GM12878 (cell line): ENCODE measurements at regions not wholly inside any gene's neighbourhood (a gene's known extent, or its start where the extent isn't known, plus 50 kb on each side); places are given as distances from the start of the nearest gene placed in this dataset.

Source experiments
- ATAC-seq: fragments of 200-7000 bp; cut with Tn5 transposase; 3 replicates; pipeline ENCODE4 v1.9.1; 2020; ENCODE audit warnings: mild to moderate bottlenecking, moderate library complexity
- BruUV-seq: library from RNA; stranded (reverse); fragments of 400-500 nt; replicated peaks from 2 replicates; lab custom pipeline; 2021; lab: Mats Ljungman, UMichigan
- CTCF ChIA-PET: fragments of 300-600 bp; sonication (Branson Sonifier 250); formaldehyde crosslinking; extraction: SDS; loops from one replicate; lab custom pipeline; 2021; ENCODE audit warnings: inconsistent platforms; lab: Yijun Ruan, JAX
- POLR2A ChIA-PET: fragments of 350-600 bp; formaldehyde crosslinking; extraction: SDS; loops from one replicate; lab custom pipeline; 2021; ENCODE audit warnings: inconsistent platforms; lab: Charles Lee
- RAD21 ChIA-PET: fragments of 300-600 bp; sonication (Branson Sonifier 250); formaldehyde crosslinking; loops from one replicate; lab custom pipeline; 2023; ENCODE audit warnings: antibody characterized with exemption; ENCODE audit not compliant: unreplicated experiment; lab: Charles Lee
- SMC1A ChIA-PET: fragments of 300-600 bp; sonication (Branson Sonifier 250); formaldehyde crosslinking; loops from one replicate; lab custom pipeline; 2023; ENCODE audit not compliant: unreplicated experiment, uncharacterized antibody; lab: Charles Lee
- DNase-seq: peaks from one replicate; pipeline ENCODE4 v3.0.0-alpha.2; 2011; ENCODE audit warnings: low read depth, low spot score
- FAIRE-seq: peaks from 3 replicates; lab custom pipeline; 2011; peaks lifted over from hg19 to GRCh38; lab: Jason Lieb, UNC
- H2AFZ ChIP-seq: 2 replicates; pipeline ENCODE4 v1.6.0; 2011; ENCODE audit warnings: low read depth, low read length, control low read depth; ENCODE audit not compliant: control insufficient read depth
- H3K27ac ChIP-seq: 2 replicates; pipeline ENCODE4 v1.5.1; 2011; ENCODE audit warnings: control low read depth; ENCODE audit not compliant: control insufficient read depth, insufficient read depth
- H3K27me3 ChIP-seq, 2 experiments: replicated peaks in 1 of 2; 2 replicates each; pipeline versions ENCODE4 v1.6.0 to v1.6.1; 2011; ENCODE audit warnings: low read length in 1 of 2; ENCODE audit not compliant: control insufficient read depth in 2 of 2, insufficient read depth in 2 of 2
- H3K36me3 ChIP-seq, 2 experiments: 2 replicates each; pipeline ENCODE4 v1.5.1; 2011; ENCODE audit warnings: low read length in 1 of 2; ENCODE audit not compliant: control insufficient read depth in 2 of 2, insufficient read depth in 2 of 2
- H3K4me1 ChIP-seq: 2 replicates; pipeline ENCODE4 v1.6.1; 2011; ENCODE audit warnings: mild to moderate bottlenecking, low read length, moderate library complexity, mixed read lengths; ENCODE audit not compliant: control insufficient read depth, insufficient read depth
- H3K4me2 ChIP-seq: 2 replicates; pipeline ENCODE4 v1.6.0; 2011; ENCODE audit warnings: control low read depth; ENCODE audit not compliant: control insufficient read depth, insufficient read depth
- H3K4me3 ChIP-seq: fragments of 200-600 bp; sonication (generic); 2 replicates; pipeline ENCODE4 v1.5.1; 2016
- H3K79me2 ChIP-seq: 2 replicates; pipeline ENCODE4 v1.6.0; 2011; ENCODE audit warnings: low read length; ENCODE audit not compliant: control insufficient read depth, insufficient read depth
- H3K9ac ChIP-seq: 2 replicates; pipeline ENCODE4 v1.8.0; 2011; ENCODE audit warnings: low read length, control low read depth, mixed read lengths; ENCODE audit not compliant: control insufficient read depth, insufficient read depth
- H3K9me3 ChIP-seq: replicated peaks from 3 replicates; pipeline ENCODE4 v1.5.1; 2011; ENCODE audit warnings: mild to moderate bottlenecking, low read length; ENCODE audit not compliant: control insufficient read depth, insufficient read depth
- H4K20me1 ChIP-seq: 2 replicates; pipeline ENCODE4 v1.6.0; 2011; ENCODE audit not compliant: control insufficient read depth, insufficient read depth
- BMI1 ChIP-seq: fragments of 450-650 bp; IDR thresholded peaks from 2 replicates; pipeline ENCODE4 v1.6.1; 2016; ENCODE audit warnings: mild to moderate bottlenecking, moderate library complexity, borderline replicate concordance
- CBX5 ChIP-seq: sonication (generic); IDR thresholded peaks from 2 replicates; pipeline ENCODE4 v1.6.1; 2016; ENCODE audit warnings: low read depth, moderate library complexity, mild to moderate bottlenecking, inconsistent platforms
- ESRRA ChIP-seq: IDR thresholded peaks from 2 replicates; pipeline ENCODE4 v1.6.1; 2012; ENCODE audit warnings: mild to moderate bottlenecking, low read length, improper control_type of control experiment
- KDM1A ChIP-seq: fragments of 200-600 bp; sonication (generic); IDR thresholded peaks from 2 replicates; pipeline ENCODE4 v1.6.1; 2016; ENCODE audit warnings: borderline replicate concordance
- MEF2B ChIP-seq: fragments of 450-650 bp; IDR thresholded peaks from 2 replicates; pipeline ENCODE4 v1.6.1; 2018; ENCODE audit warnings: mild to moderate bottlenecking, moderate library complexity; ENCODE audit not compliant: partially characterized antibody, poor library complexity, severe bottlenecking
- NR2F1 ChIP-seq: fragments of 450-650 bp; conservative IDR thresholded peaks from 2 replicates; pipeline ENCODE4 v1.6.1; 2017; ENCODE audit warnings: mild to moderate bottlenecking
- SIX5 ChIP-seq: IDR thresholded peaks from 2 replicates; pipeline ENCODE4 v1.6.1; 2011; ENCODE audit warnings: mild to moderate bottlenecking, low read depth, low read length, moderate library complexity; ENCODE audit not compliant: severe bottlenecking
- STAT3 ChIP-seq: IDR thresholded peaks from 2 replicates; pipeline ENCODE4 v1.6.1; 2011; ENCODE audit warnings: low read depth, low read length, improper control_type of control experiment
- TARDBP ChIP-seq: IDR thresholded peaks from 2 replicates; pipeline ENCODE4 v1.6.1; 2016; ENCODE audit warnings: borderline replicate concordance
- YBX1 ChIP-seq: fragments of 450-650 bp; IDR thresholded peaks from 2 replicates; pipeline ENCODE4 v1.6.1; 2016; ENCODE audit warnings: antibody characterized with exemption
- ZNF24 ChIP-seq: fragments of 450-650 bp; IDR thresholded peaks from 2 replicates; pipeline ENCODE4 v1.6.1; 2017; ENCODE audit warnings: antibody characterized with exemption, mild to moderate bottlenecking
- WGBS: methylation state at CpG from one replicate; pipeline ENCODE4 v1.1.6; 2016; ENCODE audit warnings: low lambda C conversion rate; ENCODE audit not compliant: insufficient replicate concordance, insufficient coverage; ENCODE audit errors: missing lambda C conversion rate; 5-methylcytosine and 5-hydroxymethylcytosine counted together
- in situ Hi-C: fragments of 300-500 bp; cut with MboI; formaldehyde crosslinking; loops from 9 replicates; pipeline ENCODE4 v1.14.3; 2018; ENCODE audit warnings: mixed read lengths
- intact Hi-C: fragments of 100-400 bp; cut with micrococcal nuclease; formaldehyde crosslinking; loops from one replicate; pipeline ENCODE4 v1.14.2; 2022; ENCODE audit not compliant: unreplicated experiment
- TF ChIP-seq, protein P1 (sequence below): fragments of 450-650 bp; IDR thresholded peaks from 2 replicates; pipeline ENCODE4 v1.6.1; 2017; ENCODE audit warnings: low read depth, mild to moderate bottlenecking, moderate library complexity
- TF ChIP-seq, protein P2 (sequence below): fragments of 450-650 bp; formaldehyde crosslinking; IDR thresholded peaks from 2 replicates; pipeline ENCODE4 v1.5.0; 2022; ENCODE audit warnings: mild to moderate bottlenecking, missing genetic modification characterization
- TF ChIP-seq, protein P3 (sequence below): fragments of 450-650 bp; IDR thresholded peaks from 2 replicates; pipeline ENCODE4 v1.6.1; 2017; ENCODE audit warnings: mild to moderate bottlenecking, moderate library complexity
- TF ChIP-seq, protein P4 (sequence below): IDR thresholded peaks from 2 replicates; pipeline ENCODE4 v1.6.1; 2011; ENCODE audit warnings: borderline replicate concordance, low read depth, mild to moderate bottlenecking, moderate library complexity, low read length; ENCODE audit not compliant: insufficient read depth, poor library complexity, severe bottlenecking

DNA sequence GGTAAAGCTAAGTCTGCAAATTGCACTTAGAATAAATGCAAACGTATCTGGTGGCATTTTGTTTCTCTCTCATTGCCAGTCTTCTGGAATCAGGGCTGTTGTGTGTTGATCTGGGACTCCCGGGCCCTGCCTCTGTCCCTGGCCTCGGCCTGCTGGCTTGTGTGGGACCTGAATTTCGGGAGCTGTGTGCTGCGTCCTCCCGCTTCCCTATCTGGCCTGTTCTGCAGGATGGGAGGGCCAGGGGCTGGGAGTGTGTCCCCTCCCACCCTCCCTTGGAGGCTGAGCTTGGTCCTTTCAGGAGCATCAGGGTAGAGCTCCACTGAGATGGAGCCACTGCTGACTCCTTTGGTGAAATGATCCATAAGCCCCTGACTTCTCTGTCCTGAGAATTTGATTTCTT, 118.5 kb downstream of the ACKR3 start:
- ATAC-seq (no peak), FAIRE-seq (no peak), DNase-seq (no peak)
- H3K4me2 ChIP-seq, result no peak overlapping the region
- no peak overlapping the region for H3K4me3 ChIP-seq
- no TSS peak for BruUV-seq
- H3K36me3 ChIP-seq, result no peaks in the 10 kb centered on the region
- H4K20me1 ChIP-seq, result no peaks in the 10 kb centered on the region
- H3K9ac ChIP-seq, result no peak overlapping the region
- no peaks in the 10 kb centered on the region for H3K9me3 ChIP-seq
- no peaks in the 10 kb centered on the region for H3K79me2 ChIP-seq
- in situ Hi-C loops (no loop called here), intact Hi-C loops (no loop called here)
- H3K27ac ChIP-seq, result no peak overlapping the region
- no peaks in the 10 kb centered on the region for H3K4me1 ChIP-seq
- SMC1A ChIA-PET, result no interaction called here
- no peak overlapping the region for H2AFZ ChIP-seq
- POLR2A ChIA-PET, result no interaction called here
- CTCF ChIA-PET, result no interaction called here
- 29% methylated on average over 6 of the region's 6 CpGs for WGBS
- RAD21 ChIA-PET, result no interaction called here
- peaks cover 0 to 4% of the 10 kb centered on the region in 2 experiments; a peak in 3 of 4 replicates for H3K27me3 ChIP-seq
- no peak for TF ChIP-seq SIX5
- no peak for TF ChIP-seq YBX1
- TF ChIP-seq TARDBP, result no peak
- no peak for TF ChIP-seq MEF2B
- no peak for TF ChIP-seq KDM1A
- TF ChIP-seq ZNF24, result no peak
- TF ChIP-seq, protein P1, sequence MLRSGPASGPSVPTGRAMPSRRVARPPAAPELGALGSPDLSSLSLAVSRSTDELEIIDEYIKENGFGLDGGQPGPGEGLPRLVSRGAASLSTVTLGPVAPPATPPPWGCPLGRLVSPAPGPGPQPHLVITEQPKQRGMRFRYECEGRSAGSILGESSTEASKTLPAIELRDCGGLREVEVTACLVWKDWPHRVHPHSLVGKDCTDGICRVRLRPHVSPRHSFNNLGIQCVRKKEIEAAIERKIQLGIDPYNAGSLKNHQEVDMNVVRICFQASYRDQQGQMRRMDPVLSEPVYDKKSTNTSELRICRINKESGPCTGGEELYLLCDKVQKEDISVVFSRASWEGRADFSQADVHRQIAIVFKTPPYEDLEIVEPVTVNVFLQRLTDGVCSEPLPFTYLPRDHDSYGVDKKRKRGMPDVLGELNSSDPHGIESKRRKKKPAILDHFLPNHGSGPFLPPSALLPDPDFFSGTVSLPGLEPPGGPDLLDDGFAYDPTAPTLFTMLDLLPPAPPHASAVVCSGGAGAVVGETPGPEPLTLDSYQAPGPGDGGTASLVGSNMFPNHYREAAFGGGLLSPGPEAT, result no peak
- TF ChIP-seq CBX5, result no peak
- TF ChIP-seq STAT3, result no peak
- TF ChIP-seq, protein P2, sequence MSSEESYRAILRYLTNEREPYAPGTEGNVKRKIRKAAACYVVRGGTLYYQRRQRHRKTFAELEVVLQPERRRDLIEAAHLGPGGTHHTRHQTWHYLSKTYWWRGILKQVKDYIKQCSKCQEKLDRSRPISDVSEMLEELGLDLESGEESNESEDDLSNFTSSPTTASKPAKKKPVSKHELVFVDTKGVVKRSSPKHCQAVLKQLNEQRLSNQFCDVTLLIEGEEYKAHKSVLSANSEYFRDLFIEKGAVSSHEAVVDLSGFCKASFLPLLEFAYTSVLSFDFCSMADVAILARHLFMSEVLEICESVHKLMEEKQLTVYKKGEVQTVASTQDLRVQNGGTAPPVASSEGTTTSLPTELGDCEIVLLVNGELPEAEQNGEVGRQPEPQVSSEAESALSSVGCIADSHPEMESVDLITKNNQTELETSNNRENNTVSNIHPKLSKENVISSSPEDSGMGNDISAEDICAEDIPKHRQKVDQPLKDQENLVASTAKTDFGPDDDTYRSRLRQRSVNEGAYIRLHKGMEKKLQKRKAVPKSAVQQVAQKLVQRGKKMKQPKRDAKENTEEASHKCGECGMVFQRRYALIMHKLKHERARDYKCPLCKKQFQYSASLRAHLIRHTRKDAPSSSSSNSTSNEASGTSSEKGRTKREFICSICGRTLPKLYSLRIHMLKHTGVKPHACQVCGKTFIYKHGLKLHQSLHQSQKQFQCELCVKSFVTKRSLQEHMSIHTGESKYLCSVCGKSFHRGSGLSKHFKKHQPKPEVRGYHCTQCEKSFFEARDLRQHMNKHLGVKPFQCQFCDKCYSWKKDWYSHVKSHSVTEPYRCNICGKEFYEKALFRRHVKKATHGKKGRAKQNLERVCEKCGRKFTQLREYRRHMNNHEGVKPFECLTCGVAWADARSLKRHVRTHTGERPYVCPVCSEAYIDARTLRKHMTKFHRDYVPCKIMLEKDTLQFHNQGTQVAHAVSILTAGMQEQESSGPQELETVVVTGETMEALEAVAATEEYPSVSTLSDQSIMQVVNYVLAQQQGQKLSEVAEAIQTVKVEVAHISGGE (CRISPR knock-in tag), result no peak
- TF ChIP-seq ESRRA, result no peak
- TF ChIP-seq, protein P3, sequence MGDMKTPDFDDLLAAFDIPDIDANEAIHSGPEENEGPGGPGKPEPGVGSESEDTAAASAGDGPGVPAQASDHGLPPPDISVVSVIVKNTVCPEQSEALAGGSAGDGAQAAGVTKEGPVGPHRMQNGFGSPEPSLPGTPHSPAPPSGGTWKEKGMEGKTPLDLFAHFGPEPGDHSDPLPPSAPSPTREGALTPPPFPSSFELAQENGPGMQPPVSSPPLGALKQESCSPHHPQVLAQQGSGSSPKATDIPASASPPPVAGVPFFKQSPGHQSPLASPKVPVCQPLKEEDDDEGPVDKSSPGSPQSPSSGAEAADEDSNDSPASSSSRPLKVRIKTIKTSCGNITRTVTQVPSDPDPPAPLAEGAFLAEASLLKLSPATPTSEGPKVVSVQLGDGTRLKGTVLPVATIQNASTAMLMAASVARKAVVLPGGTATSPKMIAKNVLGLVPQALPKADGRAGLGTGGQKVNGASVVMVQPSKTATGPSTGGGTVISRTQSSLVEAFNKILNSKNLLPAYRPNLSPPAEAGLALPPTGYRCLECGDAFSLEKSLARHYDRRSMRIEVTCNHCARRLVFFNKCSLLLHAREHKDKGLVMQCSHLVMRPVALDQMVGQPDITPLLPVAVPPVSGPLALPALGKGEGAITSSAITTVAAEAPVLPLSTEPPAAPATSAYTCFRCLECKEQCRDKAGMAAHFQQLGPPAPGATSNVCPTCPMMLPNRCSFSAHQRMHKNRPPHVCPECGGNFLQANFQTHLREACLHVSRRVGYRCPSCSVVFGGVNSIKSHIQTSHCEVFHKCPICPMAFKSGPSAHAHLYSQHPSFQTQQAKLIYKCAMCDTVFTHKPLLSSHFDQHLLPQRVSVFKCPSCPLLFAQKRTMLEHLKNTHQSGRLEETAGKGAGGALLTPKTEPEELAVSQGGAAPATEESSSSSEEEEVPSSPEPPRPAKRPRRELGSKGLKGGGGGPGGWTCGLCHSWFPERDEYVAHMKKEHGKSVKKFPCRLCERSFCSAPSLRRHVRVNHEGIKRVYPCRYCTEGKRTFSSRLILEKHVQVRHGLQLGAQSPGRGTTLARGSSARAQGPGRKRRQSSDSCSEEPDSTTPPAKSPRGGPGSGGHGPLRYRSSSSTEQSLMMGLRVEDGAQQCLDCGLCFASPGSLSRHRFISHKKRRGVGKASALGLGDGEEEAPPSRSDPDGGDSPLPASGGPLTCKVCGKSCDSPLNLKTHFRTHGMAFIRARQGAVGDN, result no peak
- TF ChIP-seq, protein P4, sequence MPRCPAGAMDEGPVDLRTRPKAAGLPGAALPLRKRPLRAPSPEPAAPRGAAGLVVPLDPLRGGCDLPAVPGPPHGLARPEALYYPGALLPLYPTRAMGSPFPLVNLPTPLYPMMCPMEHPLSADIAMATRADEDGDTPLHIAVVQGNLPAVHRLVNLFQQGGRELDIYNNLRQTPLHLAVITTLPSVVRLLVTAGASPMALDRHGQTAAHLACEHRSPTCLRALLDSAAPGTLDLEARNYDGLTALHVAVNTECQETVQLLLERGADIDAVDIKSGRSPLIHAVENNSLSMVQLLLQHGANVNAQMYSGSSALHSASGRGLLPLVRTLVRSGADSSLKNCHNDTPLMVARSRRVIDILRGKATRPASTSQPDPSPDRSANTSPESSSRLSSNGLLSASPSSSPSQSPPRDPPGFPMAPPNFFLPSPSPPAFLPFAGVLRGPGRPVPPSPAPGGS, result no peak
- no peak for TF ChIP-seq BMI1
- TF ChIP-seq NR2F1, result no peak
